Stimulated activated naive CD8-positive, alpha-beta T cell treated with anti-CD3 and anti-CD28 coated beads, Interleukin-15, amount 100 ng/mL, for 72 hours (primary cell): ENCODE measurements at regions not wholly inside any gene's neighbourhood (a gene's known extent, or its start where the extent isn't known, plus 50 kb on each side); places are given as distances from the start of the nearest gene placed in this dataset.

ENCODE experiments used
- ATAC-seq: fragments of 150-1000 bp; cut with Tn5 transposase; 2 replicates; pipeline ENCODE4 v1.10.0; 2021; ENCODE audit warnings: mild to moderate bottlenecking, moderate library complexity
- DNase-seq, 2 donors: peaks; one replicate each; pipeline ENCODE4 v3.0.0; 2021 to 2022
- H3K27ac Mint-ChIP-seq, 2 donors: one replicate each; pipeline ENCODE4 v1.8.0; 2022; ENCODE audit warnings: mild to moderate bottlenecking in 2 of 2, mixed read lengths in 2 of 2, moderate library complexity in 2 of 2
- H3K27me3 Mint-ChIP-seq: one replicate; pipeline ENCODE4 v1.8.0; 2022; ENCODE audit warnings: mixed read lengths
- H3K4me1 Mint-ChIP-seq: one replicate; pipeline ENCODE4 v1.8.0; 2022; ENCODE audit warnings: mild to moderate bottlenecking, mixed read lengths
- H3K4me3 Mint-ChIP-seq, 2 donors: one replicate each; pipeline ENCODE4 v1.8.0; 2022; ENCODE audit warnings: mild to moderate bottlenecking in 2 of 2, mixed read lengths in 2 of 2, moderate library complexity in 1 of 2
- H3K9me3 Mint-ChIP-seq, 2 donors: one replicate each; pipeline ENCODE4 v1.8.0; 2022; ENCODE audit warnings: mixed read lengths in 2 of 2

DNA sequence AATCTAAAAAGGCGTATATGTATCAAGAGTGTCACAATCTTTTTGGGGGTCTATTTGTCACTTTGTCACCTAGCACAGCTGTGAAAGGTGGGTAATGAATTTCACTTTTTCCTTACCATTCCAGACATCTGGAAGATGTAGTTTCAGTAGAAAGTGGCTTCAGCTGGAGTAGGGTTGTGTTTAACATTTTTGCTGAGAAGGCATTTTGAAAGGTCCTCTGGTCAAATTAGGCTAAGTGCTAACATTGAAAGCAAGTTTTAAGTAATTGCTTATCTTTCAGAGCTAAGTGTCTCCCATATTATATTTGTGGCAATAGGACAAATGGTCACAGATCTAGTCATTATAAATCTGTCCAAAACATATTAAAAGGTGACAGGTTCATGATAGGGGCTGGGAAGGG is 542.1 kb upstream of the SPHKAP start:
- Mint-ChIP-seq H3K27ac (no peak overlapping the region), H3K9me3 (peaks cover 7 to 10% of the 10 kb centered on the region in 2 donors), H3K4me1 (no peaks in the 10 kb centered on the region), H3K4me3 (no peak overlapping the region), H3K27me3 (no peaks in the 10 kb centered on the region)
- ATAC-seq: no peak
- no peak for DNase-seq

DNA sequence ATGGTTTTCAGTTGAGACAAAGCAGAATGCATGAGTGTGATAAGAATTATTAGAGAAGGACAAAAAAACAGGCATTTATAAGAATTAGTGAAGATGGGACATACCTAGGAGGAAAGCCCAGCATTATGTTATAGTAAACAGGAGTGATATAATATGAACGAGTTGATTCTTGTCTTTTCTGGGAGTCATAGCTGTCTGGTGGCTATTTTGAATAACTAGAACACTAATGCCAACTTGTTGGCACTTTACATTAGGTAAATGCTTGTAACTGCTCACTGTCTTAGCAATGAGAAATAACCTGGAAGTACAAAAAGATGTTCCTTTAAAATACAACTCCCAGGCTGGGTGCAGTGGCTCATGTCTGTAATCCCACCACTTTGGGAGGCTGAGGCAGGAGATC is 540.8 kb upstream of the SPHKAP start:
- Mint-ChIP-seq H3K4me1 (no peaks in the 10 kb centered on the region), H3K27me3 (no peaks in the 10 kb centered on the region), H3K9me3 (peaks cover 7 to 10% of the 10 kb centered on the region in 2 donors), H3K27ac (no peak overlapping the region), H3K4me3 (no peak overlapping the region)
- no peak for DNase-seq
- no peak for ATAC-seq

GRCh38 chr2:228720895-228721294 is 539.4 kb upstream of the SPHKAP start:
- Mint-ChIP-seq H3K4me3 (no peak overlapping the region), H3K9me3 (peaks cover 2 to 10% of the 10 kb centered on the region in 2 donors), H3K27ac (no peak overlapping the region), H3K27me3 (no peaks in the 10 kb centered on the region), H3K4me1 (no peaks in the 10 kb centered on the region)
- DNase-seq: no peak
- ATAC-seq: no peak

- Mint-ChIP-seq H3K27ac (no peak overlapping the region), H3K4me1 (no peaks in the 10 kb centered on the region), H3K4me3 (no peak overlapping the region), H3K27me3 (no peaks in the 10 kb centered on the region), H3K9me3 (peaks cover 5 to 19% of the 10 kb centered on the region in 2 donors)
- ATAC-seq (no peak), DNase-seq (no peak)
Observed at GRCh38 chr2:228709788-228710371, 528.4 kb upstream of the SPHKAP start.

GRCh38 chr2:228707846-228708245 is 526.4 kb upstream of the SPHKAP start:
- Mint-ChIP-seq H3K27me3 (no peaks in the 10 kb centered on the region), H3K27ac (no peak overlapping the region), H3K4me1 (no peaks in the 10 kb centered on the region), H3K9me3 (peaks cover 5 to 19% of the 10 kb centered on the region in 2 donors), H3K4me3 (no peak overlapping the region)
- DNase-seq: no peak
- ATAC-seq: no peak

DNA sequence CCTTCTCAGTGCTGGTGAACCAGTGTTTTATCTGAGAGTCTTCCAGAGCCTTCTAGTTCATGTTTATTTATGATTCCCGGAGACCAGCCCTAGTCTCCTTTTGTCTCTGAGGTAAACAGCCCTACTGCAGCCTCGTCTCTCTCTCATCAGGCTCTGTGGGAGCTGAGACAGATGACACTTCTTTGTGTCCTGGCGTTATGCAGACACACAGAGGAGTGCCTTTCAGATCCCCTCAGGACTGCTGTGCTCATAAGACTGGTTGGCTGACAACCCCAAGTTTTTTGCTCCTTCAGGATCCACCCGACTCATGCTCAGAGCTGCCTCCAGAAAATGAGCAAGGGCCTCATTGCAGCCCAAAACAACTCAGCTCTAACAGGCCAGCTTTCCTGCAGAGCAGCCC is 523.8 kb upstream of the SPHKAP start:
- H3K4me1 Mint-ChIP-seq: no peaks in the 10 kb centered on the region
- no peak overlapping the region for H3K27ac Mint-ChIP-seq
- peaks cover 5 to 19% of the 10 kb centered on the region in 2 donors for H3K9me3 Mint-ChIP-seq
- H3K4me3 Mint-ChIP-seq: no peak overlapping the region
- DNase-seq: no peak
- no peak for ATAC-seq
- no peaks in the 10 kb centered on the region for H3K27me3 Mint-ChIP-seq

DNA sequence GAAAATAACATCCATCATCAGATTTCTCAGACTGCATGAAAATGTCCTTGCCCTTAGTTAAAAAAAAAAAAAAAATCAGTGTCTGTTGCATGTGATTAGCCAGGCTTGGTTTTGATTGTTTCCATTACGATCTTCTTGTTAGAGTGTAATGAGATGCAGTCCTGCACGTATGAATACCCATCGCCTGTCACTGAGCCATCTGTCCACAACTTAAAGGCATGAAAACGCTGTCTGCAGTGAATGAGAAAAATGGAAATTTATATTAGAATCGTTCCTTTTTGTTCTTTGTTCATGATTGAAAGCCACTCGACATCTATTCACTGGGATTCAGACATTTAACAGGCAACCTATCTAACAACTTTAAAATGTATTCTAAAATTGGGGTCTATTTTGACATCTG is 521.7 kb upstream of the SPHKAP start:
- Mint-ChIP-seq H3K27me3 (no peaks in the 10 kb centered on the region), H3K9me3 (peaks cover 5 to 19% of the 10 kb centered on the region in 2 donors), H3K4me1 (no peaks in the 10 kb centered on the region), H3K4me3 (no peak overlapping the region), H3K27ac (no peak overlapping the region)
- ATAC-seq: no peak
- DNase-seq: no peak

DNA sequence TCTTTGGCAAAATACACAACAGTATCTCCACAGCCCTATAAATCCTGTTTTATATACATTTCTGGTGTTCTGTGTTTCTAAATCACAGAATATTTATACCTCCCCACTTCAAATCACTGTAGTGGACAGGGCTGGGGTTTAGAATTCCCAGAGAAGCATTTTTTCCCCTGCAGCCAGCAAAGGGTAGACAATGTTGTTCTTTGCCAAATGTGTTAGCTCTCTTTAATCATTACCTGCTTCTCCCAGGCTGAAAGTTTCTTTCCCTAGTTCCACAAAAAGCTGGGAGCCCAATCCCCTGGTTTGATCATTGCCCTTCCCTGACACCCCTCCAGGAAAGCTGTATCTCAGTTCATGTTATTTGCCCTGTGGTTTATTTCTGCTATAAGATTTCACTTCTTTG is 520.0 kb upstream of the SPHKAP start:
- Mint-ChIP-seq H3K4me3 (no peak overlapping the region), H3K27ac (no peak overlapping the region), H3K27me3 (no peaks in the 10 kb centered on the region), H3K9me3 (peaks cover 5 to 12% of the 10 kb centered on the region in 2 donors), H3K4me1 (no peaks in the 10 kb centered on the region)
- ATAC-seq (no peak), DNase-seq (no peak)

DNA sequence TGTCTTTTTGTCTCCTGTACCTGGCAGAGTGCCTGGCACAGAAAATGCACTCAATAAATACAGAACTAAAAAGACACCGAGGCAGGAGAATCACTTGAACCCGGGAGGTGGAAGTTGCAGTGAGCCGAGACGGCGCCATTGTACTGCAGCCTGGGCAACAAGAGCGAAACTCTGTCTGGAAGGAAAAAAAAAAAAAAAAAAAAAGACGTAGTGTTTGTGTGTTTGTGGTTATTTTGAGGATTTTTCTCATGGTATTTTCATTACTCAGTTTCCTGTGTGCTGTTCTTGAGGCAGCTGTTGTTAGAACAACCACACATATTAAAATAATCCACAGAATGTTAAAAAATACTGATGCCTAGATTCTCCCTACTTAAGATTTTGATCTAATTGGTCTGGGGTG is 519.2 kb upstream of the SPHKAP start:
- no peak overlapping the region for H3K27ac Mint-ChIP-seq
- no peak for DNase-seq
- H3K9me3 Mint-ChIP-seq: peaks cover 2 to 6% of the 10 kb centered on the region in 2 donors
- no peaks in the 10 kb centered on the region for H3K4me1 Mint-ChIP-seq
- no peak overlapping the region for H3K4me3 Mint-ChIP-seq
- no peak for ATAC-seq
- H3K27me3 Mint-ChIP-seq: no peaks in the 10 kb centered on the region

DNA sequence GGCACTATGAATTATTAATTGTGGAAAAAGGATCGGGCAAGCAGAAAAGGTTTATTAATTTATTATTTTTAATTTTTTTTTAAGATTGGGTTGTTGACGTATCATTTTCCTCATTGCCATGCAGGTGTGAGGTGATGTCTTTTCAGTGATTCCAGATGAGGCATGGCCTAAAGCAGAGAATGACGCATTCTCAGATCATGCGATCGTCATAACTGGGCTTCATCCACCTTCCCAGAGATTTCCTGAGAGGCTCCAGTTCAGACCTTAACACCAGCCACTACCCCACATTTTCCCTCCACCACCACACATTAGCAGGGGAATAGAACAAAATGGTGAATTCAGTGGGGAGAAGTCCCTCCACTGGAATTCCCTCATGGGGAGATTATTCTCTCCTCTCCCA is 518.4 kb upstream of the SPHKAP start:
- no peak overlapping the region for H3K27ac Mint-ChIP-seq
- ATAC-seq: no peak
- H3K4me3 Mint-ChIP-seq: no peak overlapping the region
- no peak for DNase-seq
- no peaks in the 10 kb centered on the region for H3K27me3 Mint-ChIP-seq
- H3K9me3 Mint-ChIP-seq: peaks cover 0 to 10% of the 10 kb centered on the region in 2 donors
- H3K4me1 Mint-ChIP-seq: no peaks in the 10 kb centered on the region

GRCh38 chr2:228699400-228699799 is 517.9 kb upstream of the SPHKAP start:
- DNase-seq (no peak), ATAC-seq (no peak)
- H3K4me3 Mint-ChIP-seq: no peak overlapping the region
- H3K9me3 Mint-ChIP-seq: peaks cover 0 to 13% of the 10 kb centered on the region in 2 donors
- H3K27ac Mint-ChIP-seq: no peak overlapping the region
- no peaks in the 10 kb centered on the region for H3K4me1 Mint-ChIP-seq
- H3K27me3 Mint-ChIP-seq: no peaks in the 10 kb centered on the region

DNA sequence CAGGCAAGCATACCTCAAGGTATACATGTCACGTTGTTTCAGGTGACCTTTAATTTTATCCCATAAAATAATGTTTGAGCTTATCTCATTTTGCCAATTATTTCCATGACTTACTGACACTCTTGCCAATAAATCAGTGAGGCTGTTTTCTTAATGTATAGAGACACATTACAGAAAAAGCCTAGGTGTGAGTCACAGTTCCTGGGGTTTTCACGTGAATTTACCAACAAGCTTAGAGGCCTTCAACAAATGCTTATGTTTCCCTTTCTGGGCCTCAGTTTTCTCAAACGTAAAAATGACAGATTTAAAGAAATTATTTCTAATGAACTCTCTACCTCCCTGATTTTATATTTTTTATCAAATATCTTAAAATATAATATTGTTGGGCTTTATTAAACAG is 517.5 kb upstream of the SPHKAP start:
- Mint-ChIP-seq H3K4me1 (no peaks in the 10 kb centered on the region), H3K9me3 (peaks cover 0 to 13% of the 10 kb centered on the region in 2 donors)
- no peak for ATAC-seq

DNA sequence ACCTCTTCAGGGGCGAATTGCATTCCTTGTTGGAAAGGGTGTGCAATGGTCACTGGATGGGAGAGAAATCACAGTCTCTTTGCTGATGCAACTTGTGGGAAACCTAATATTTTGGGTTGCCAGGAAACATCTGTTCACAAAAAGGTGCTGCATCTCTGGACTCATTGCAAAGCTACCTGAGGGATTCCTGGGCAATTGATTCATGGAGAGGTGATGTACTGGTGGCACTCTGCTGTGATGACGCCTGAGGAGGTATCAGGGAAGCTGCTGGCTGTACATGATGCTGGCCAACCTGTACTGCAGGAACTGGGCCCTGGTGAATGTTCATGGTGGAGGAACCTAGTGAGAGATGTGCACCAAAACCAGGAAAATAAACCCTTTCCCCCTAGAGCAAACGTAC is 516.0 kb upstream of the SPHKAP start:
- Mint-ChIP-seq H3K4me3 (no peak overlapping the region), H3K9me3 (peaks cover 0 to 13% of the 10 kb centered on the region in 2 donors), H3K27me3 (no peaks in the 10 kb centered on the region), H3K27ac (peak overlapping the region in 1 of 2 donors; percentile 23), H3K4me1 (no peaks in the 10 kb centered on the region)
- ATAC-seq (no peak), DNase-seq (no peak)

More for the DNA sequence above, 517.5 kb upstream of the SPHKAP start:
- H3K27ac Mint-ChIP-seq: no peak overlapping the region
- DNase-seq: no peak
- H3K4me3 Mint-ChIP-seq: no peak overlapping the region
- no peaks in the 10 kb centered on the region for H3K27me3 Mint-ChIP-seq

- peaks cover 11 to 28% of the 10 kb centered on the region in 2 donors for H3K9me3 Mint-ChIP-seq
Observed at GRCh38 chr2:228690681-228691080, 509.2 kb upstream of the SPHKAP start.

DNA sequence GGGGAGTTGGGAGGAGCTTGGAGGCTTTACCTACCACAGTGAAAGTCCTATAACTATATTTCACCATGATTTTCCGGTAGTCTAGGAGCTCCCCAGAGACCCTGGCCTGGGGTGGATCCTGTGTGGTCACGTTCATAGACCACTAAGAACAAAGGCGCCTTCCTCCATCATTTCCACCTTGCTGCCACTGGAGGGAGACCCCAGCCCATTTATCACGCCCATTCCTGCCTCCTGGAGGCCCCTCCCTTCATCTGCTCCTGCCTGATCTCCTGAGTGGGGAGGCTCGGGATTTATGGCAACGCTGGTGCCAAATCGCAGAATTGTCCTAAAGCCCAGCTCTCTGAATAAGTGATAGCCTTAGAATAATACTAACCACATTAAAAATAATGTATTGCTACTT is 507.6 kb upstream of the SPHKAP start:
- ATAC-seq (no peak), DNase-seq (no peak)
- Mint-ChIP-seq H3K27me3 (no peaks in the 10 kb centered on the region), H3K9me3 (peaks cover 17 to 18% of the 10 kb centered on the region in 2 donors), H3K4me3 (no peak overlapping the region), H3K27ac (no peak overlapping the region), H3K4me1 (no peaks in the 10 kb centered on the region)

More at GRCh38 chr2:228690681-228691080, 509.2 kb upstream of the SPHKAP start:
- Mint-ChIP-seq H3K27ac (no peak overlapping the region), H3K4me1 (no peaks in the 10 kb centered on the region), H3K27me3 (no peaks in the 10 kb centered on the region), H3K4me3 (no peak overlapping the region)
- no peak for DNase-seq
- ATAC-seq: no peak

DNA sequence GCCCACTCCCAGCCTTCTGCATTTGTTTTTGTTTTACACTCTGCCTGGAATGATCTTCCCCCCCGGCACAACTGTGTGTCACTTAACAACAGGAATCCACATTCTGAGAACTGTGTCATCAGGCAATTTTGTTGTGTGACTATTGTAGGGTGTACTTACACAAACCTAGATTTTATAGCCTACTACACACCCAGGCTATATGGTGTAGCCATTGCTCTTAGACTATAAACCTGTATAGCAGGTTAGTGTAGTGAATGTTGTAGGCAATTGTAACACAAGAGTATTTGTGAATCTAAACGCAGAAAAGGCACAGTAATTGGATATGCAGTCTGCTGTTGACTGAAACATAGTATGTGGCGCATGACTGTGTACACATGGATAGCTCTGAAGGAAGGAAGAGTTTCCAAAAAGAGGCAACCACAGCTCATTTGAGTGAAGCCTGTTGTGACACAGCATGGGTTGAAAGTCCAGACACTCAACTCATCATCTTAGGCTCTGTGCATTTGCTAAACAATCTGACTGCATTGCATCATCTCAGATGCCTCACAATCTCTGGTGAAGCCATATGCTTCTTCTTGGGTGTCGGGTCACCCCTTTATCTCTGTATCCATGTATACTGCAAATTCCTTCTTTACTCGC is 506.6 kb upstream of the SPHKAP start:
- H3K27ac Mint-ChIP-seq: no peak overlapping the region
- no peak for ATAC-seq
- H3K4me1 Mint-ChIP-seq: no peaks in the 10 kb centered on the region
- no peak for DNase-seq
- no peaks in the 10 kb centered on the region for H3K27me3 Mint-ChIP-seq
- H3K9me3 Mint-ChIP-seq: peaks cover 17 to 18% of the 10 kb centered on the region in 2 donors
- no peak overlapping the region for H3K4me3 Mint-ChIP-seq

- no peak overlapping the region for H3K27ac Mint-ChIP-seq
- no peak for ATAC-seq
- H3K4me3 Mint-ChIP-seq: no peak overlapping the region
- DNase-seq: no peak
- H3K27me3 Mint-ChIP-seq: no peaks in the 10 kb centered on the region
- peaks cover 0 to 17% of the 10 kb centered on the region in 2 donors for H3K9me3 Mint-ChIP-seq
- no peaks in the 10 kb centered on the region for H3K4me1 Mint-ChIP-seq
Observed at GRCh38 chr2:228681979-228682378, 500.5 kb upstream of the SPHKAP start.
